MCF 10A (cell line): ENCODE measurements at regions not wholly inside any gene's neighbourhood (a gene's known extent, or its start where the extent isn't known, plus 50 kb on each side); places are given as distances from the start of the nearest gene placed in this dataset.

Experiments
- BruUV-seq: library from RNA; stranded (reverse); fragments of 400-500 nt; replicated peaks from 2 replicates; lab custom pipeline; 2021; lab: Mats Ljungman, UMichigan
- CTCF ChIA-PET: fragments of 300-600 bp; sonication (Branson Sonifier 250); formaldehyde crosslinking; extraction: SDS; loops from one replicate; lab custom pipeline; 2021; ENCODE audit warnings: antibody characterized with exemption, inconsistent platforms; lab: Yijun Ruan, JAX
- POLR2A ChIA-PET: fragments of 300-600, 350-650 bp; sonication (Branson Sonifier 250); formaldehyde crosslinking; extraction: SDS; loops from one replicate; lab custom pipeline; 2020; ENCODE audit warnings: antibody characterized with exemption, inconsistent platforms; lab: Yijun Ruan, JAX
- DNase-seq: peaks from one replicate; pipeline ENCODE4 v3.0.0-alpha.2; 2018; ENCODE audit not compliant: unreplicated experiment
- H3K27ac Mint-ChIP-seq: one replicate; pipeline ENCODE4 v1.8.0; 2022; ENCODE audit warnings: mild to moderate bottlenecking, low read depth, mixed read lengths; ENCODE audit not compliant: unreplicated experiment
- H3K27me3 Mint-ChIP-seq: one replicate; pipeline ENCODE4 v1.8.0; 2022; ENCODE audit warnings: mixed read lengths; ENCODE audit not compliant: insufficient read depth, unreplicated experiment
- H3K36me3 Mint-ChIP-seq: one replicate; pipeline ENCODE4 v1.8.0; 2022; ENCODE audit warnings: mild to moderate bottlenecking, moderate library complexity, mixed read lengths; ENCODE audit not compliant: insufficient read depth, unreplicated experiment
- H3K4me1 Mint-ChIP-seq: one replicate; pipeline ENCODE4 v1.8.0; 2022; ENCODE audit warnings: mixed read lengths; ENCODE audit not compliant: insufficient read depth, unreplicated experiment
- H3K4me3 Mint-ChIP-seq: one replicate; pipeline ENCODE4 v1.8.0; 2022; ENCODE audit warnings: mild to moderate bottlenecking, moderate library complexity, mixed read lengths; ENCODE audit not compliant: unreplicated experiment
- H3K9me3 Mint-ChIP-seq: one replicate; pipeline ENCODE4 v1.8.0; 2022; ENCODE audit warnings: mixed read lengths; ENCODE audit not compliant: unreplicated experiment
- CTCF ChIP-seq: fragments of 200-600 bp; IDR thresholded peaks from one replicate; pipeline ENCODE4 v1.8.0; 2022; ENCODE audit warnings: antibody characterized with exemption, mild to moderate bottlenecking; ENCODE audit not compliant: unreplicated experiment
- intact Hi-C: fragments of 100-400 bp; cut with micrococcal nuclease; formaldehyde crosslinking; loops from 2 replicates; pipeline ENCODE4 v1.14.1; 2022

GRCh38 chr2:8575038-8575833 lies 106.6 kb upstream of the ID2 start:
- POLR2A ChIA-PET = interaction anchor here (0.7 kb wide), 1 partner anchor 9 kb away, joined by 3 read pairs; no protein-coding TSS in a partner anchor

GRCh38 chr2:8575834-8576423 lies 105.9 kb upstream of the ID2 start:
- intact Hi-C loops = no loop called here
- H3K27me3 Mint-ChIP-seq = no peaks in the 10 kb centered on the region
- BruUV-seq = no TSS peak
- H3K4me1 Mint-ChIP-seq = no peaks in the 10 kb centered on the region
- ChIA-PET POLR2A (no interaction called here), CTCF (interaction anchor here (0.6 kb wide), 1 partner anchor 564 kb away, joined by 3 read pairs; no protein-coding TSS in a partner anchor)
- H3K4me3 Mint-ChIP-seq = no peak overlapping the region
- no peaks in the 10 kb centered on the region for H3K36me3 Mint-ChIP-seq
- no peaks in the 10 kb centered on the region for H3K9me3 Mint-ChIP-seq
- no peak for DNase-seq
- TF ChIP-seq CTCF = no peak
- no peak overlapping the region for H3K27ac Mint-ChIP-seq

More at GRCh38 chr2:8575038-8575833, 106.6 kb upstream of the ID2 start:
- Mint-ChIP-seq H3K36me3 (no peaks in the 10 kb centered on the region), H3K4me3 (no peak overlapping the region), H3K9me3 (no peaks in the 10 kb centered on the region), H3K4me1 (no peaks in the 10 kb centered on the region), H3K27me3 (no peaks in the 10 kb centered on the region), H3K27ac (no peak overlapping the region)
- DNase-seq = no peak
- BruUV-seq = no TSS peak
- CTCF ChIA-PET = interaction anchor here (0.6 kb wide), 1 partner anchor 563 kb away, joined by 3 read pairs; no protein-coding TSS in a partner anchor
- no peak for TF ChIP-seq CTCF
- intact Hi-C loops = no loop called here

GRCh38 chr2:8576525-8577167 lies 105.2 kb upstream of the ID2 start:
- TF ChIP-seq CTCF = no peak
- H3K36me3 Mint-ChIP-seq = no peaks in the 10 kb centered on the region
- H3K27me3 Mint-ChIP-seq = no peaks in the 10 kb centered on the region
- no peaks in the 10 kb centered on the region for H3K9me3 Mint-ChIP-seq
- H3K27ac Mint-ChIP-seq = no peak overlapping the region
- no TSS peak for BruUV-seq
- ChIA-PET CTCF (no interaction called here), POLR2A (no interaction called here)
- no peak for DNase-seq
- no peaks in the 10 kb centered on the region for H3K4me1 Mint-ChIP-seq
- no peak overlapping the region for H3K4me3 Mint-ChIP-seq
- intact Hi-C loops = no loop called here

- Mint-ChIP-seq H3K4me1 (no peaks in the 10 kb centered on the region), H3K27ac (no peak overlapping the region), H3K27me3 (no peaks in the 10 kb centered on the region), H3K4me3 (no peak overlapping the region), H3K9me3 (no peaks in the 10 kb centered on the region), H3K36me3 (no peaks in the 10 kb centered on the region)
- POLR2A ChIA-PET = no interaction called here
- no TSS peak for BruUV-seq
- DNase-seq = no peak
- intact Hi-C loops = no loop called here
- no peak for TF ChIP-seq CTCF
- CTCF ChIA-PET = no interaction called here
These were observed 104.3 kb upstream of the ID2 start for GRCh38 chr2:8577573-8577972.
